ENCODE measurements at regions not wholly inside any gene's neighbourhood (a gene's known extent, or its start where the extent isn't known, plus 50 kb on each side); places are given as distances from the start of the nearest gene placed in this dataset.

DNA sequence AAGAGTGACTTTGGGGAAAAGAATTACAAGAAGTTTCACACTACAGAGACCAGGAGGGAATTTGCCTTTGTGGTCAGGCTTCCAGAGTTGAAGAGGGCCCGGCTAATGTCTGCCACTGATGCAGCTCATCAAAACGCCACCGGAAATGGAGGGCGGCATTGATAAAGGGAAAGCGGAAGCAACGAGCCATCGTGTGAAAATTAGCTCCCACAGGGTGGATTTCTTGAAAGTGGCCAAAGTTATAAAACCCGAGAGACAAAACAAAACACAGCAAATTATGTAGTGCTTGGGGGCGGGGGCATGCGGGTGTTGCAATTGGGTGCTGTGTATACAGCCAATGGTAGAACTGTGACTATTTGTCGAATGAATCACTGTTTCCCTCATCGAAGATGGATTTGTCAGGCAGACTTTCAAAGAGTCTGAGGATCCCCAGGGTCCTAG is 113.0 kb downstream of the ADAMTS15 start:
- TF ChIP-seq SP1 (IDR thresholded peaks at IDR 0.05): no peak
- no peak for TF ChIP-seq FOXA1 (IDR thresholded peaks at IDR 0.05)
- no peak for TF ChIP-seq FOXM1 (IDR thresholded peaks at IDR 0.05; ENCODE audit: borderline replicate concordance)
- TF ChIP-seq BHLHE40 (IDR thresholded peaks at IDR 0.05; ENCODE audit: borderline replicate concordance): no peak
- no peak for TF ChIP-seq SUZ12 (IDR thresholded peaks at IDR 0.05)
- no peak for TF ChIP-seq TARDBP (IDR thresholded peaks at IDR 0.05)
- TF ChIP-seq ZNF384 (IDR thresholded peaks at IDR 0.05): no peak
- no peak for TF ChIP-seq CTBP1 (IDR thresholded peaks at IDR 0.05; ENCODE audit: borderline replicate concordance)
- TF ChIP-seq L3MBTL2 (conservative IDR thresholded peaks at IDR 0.05): no peak
- no peak for TF ChIP-seq ELF4 (IDR thresholded peaks at IDR 0.05)

Data from HEK293T (cell line).